ENCODE measurements at regions not wholly inside any gene's neighbourhood (a gene's known extent, or its start where the extent isn't known, plus 50 kb on each side); places are given as distances from the start of the nearest gene placed in this dataset.

DNA sequence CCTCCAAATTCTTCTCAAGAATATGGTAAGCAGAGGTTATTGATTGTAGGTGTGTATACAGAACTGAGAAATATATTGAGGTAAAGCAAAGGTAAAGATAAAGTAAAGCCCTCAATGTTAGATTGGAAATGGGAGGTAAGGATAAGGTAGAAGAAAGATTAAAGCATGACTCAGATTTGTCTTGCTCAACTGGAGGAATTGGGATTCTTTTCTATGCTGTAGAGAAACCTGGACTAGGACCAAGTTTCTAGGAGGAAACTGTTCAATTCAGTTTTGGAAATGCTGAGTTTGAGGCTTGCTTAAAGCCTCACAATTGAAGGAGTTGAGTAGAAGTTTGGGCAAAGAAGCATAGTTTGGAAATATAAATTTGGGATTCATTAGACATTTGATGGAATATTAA lies 634.0 kb upstream of the PTCHD4 start:
- no peak overlapping the region for H3K4me3 ChIP-seq (replicated peaks; ENCODE audit: low read depth, low read length)
- DNase-seq (ENCODE audit: extremely low read depth, low read depth): no peak
- no peak for TF ChIP-seq CTCF (IDR thresholded peaks at IDR 0.05; ENCODE audit: low read depth, low read length, missing control alignments)

- no peak for TF ChIP-seq CTCF (IDR thresholded peaks at IDR 0.05; ENCODE audit: low read depth, low read length, missing control alignments)
- H3K4me3 ChIP-seq (replicated peaks; ENCODE audit: low read depth, low read length): no peak overlapping the region
- no peak for DNase-seq (ENCODE audit: extremely low read depth, low read depth)
Measured at GRCh38 chr6:48743738-48744137, 632.7 kb upstream of the PTCHD4 start.

- H3K4me3 ChIP-seq (replicated peaks; ENCODE audit: low read depth, low read length): no peak overlapping the region
- DNase-seq (ENCODE audit: extremely low read depth, low read depth): peak; percentile 55
- TF ChIP-seq CTCF (IDR thresholded peaks at IDR 0.05; ENCODE audit: low read depth, low read length, missing control alignments): no peak
Measured at GRCh38 chr6:48736501-48737206, 625.7 kb upstream of the PTCHD4 start.

DNA sequence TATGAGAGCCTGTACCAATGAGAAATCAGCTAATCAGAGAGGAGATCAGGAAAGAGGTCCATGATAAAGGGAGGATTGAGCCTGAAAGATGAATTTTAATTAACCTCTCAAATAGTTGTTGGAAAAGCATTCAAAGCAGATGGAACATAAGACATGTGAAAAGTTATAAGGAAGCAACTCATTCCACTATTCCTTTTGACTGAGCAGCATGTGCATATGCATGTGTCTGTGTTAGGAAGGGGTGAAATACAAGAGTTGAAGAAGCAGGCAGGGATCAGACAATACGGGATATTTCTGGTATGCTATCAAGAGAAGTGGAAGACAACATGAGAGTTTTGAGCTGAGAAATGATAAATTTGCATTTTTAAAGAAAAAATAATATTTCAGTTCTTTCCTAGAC lies 624.8 kb upstream of the PTCHD4 start:
- no peak for TF ChIP-seq CTCF (IDR thresholded peaks at IDR 0.05; ENCODE audit: low read depth, low read length, missing control alignments)
- no peak overlapping the region for H3K4me3 ChIP-seq (replicated peaks; ENCODE audit: low read depth, low read length)
- DNase-seq (ENCODE audit: extremely low read depth, low read depth): no peak

DNA sequence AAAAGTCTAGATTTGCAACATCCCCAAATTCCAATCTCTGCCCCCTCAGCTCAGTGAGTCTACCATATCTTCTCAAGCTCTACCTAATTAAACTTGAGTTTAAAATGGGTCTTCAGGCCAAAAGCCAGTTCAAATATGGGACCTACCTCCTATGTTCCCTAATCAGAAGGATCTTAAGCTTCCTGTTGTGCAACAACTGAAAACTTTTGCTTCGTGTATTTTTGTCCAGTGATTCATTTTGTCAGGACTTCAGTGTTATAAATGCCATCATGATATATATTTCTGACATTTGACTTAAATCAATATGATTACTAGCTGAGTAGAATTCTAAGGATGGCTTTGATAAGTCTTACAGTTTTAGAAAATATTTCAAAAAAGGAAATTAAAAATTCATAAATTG lies 622.6 kb upstream of the PTCHD4 start:
- no peak for DNase-seq (ENCODE audit: extremely low read depth, low read depth)
- no peak overlapping the region for H3K4me3 ChIP-seq (replicated peaks; ENCODE audit: low read depth, low read length)

GRCh38 chr6:48714699-48715098 lies 603.7 kb upstream of the PTCHD4 start:
- TF ChIP-seq CTCF (IDR thresholded peaks at IDR 0.05; ENCODE audit: low read depth, low read length, missing control alignments): no peak
- no peak overlapping the region for H3K4me3 ChIP-seq (replicated peaks; ENCODE audit: low read depth, low read length)
- DNase-seq (ENCODE audit: extremely low read depth, low read depth): no peak

More for the DNA sequence above, 622.6 kb upstream of the PTCHD4 start:
- TF ChIP-seq CTCF (IDR thresholded peaks at IDR 0.05; ENCODE audit: low read depth, low read length, missing control alignments): no peak

GRCh38 chr6:48714250-48714649 lies 603.3 kb upstream of the PTCHD4 start:
- no peak for DNase-seq (ENCODE audit: extremely low read depth, low read depth)
- TF ChIP-seq CTCF (IDR thresholded peaks at IDR 0.05; ENCODE audit: low read depth, low read length, missing control alignments): no peak
- H3K4me3 ChIP-seq (replicated peaks; ENCODE audit: low read depth, low read length): no peak overlapping the region
